Omental fat pad (tissue), 3 donors: ENCODE measurements at regions not wholly inside any gene's neighbourhood (a gene's known extent, or its start where the extent isn't known, plus 50 kb on each side); places are given as distances from the start of the nearest gene placed in this dataset.
"Not testable (repeated sequence)": the region's sequence is repeated elsewhere in the genome, so short reads cannot be mapped to it uniquely, and the experiment has no call there.

Experiments
- ATAC-seq: fragments of 150-250 bp; one replicate; pipeline ENCODE4 v1.9.1; 2016; ENCODE audit warnings: mild to moderate bottlenecking, moderate library complexity; ENCODE audit not compliant: low FRiP score
- DNase-seq: peaks from one replicate; pipeline ENCODE4 v3.0.0-alpha.2; 2019; ENCODE audit warnings: low spot score
- CTCF ChIP-seq, 3 donors: fragments of 450-650 bp; IDR thresholded peaks; one replicate each; pipeline ENCODE4 v1.5.1; 2016 to 2017; ENCODE audit warnings: antibody characterized with exemption in 3 of 3, mild to moderate bottlenecking in 3 of 3, moderate library complexity in 2 of 3

GRCh38 chr14:30410986-30411385 is 148.0 kb upstream of the G2E3 start:
- no peak for TF ChIP-seq CTCF (IDR thresholded peaks at IDR 0.05)
- DNase-seq = no peak
- no peak for ATAC-seq

GRCh38 chr14:30413184-30413583 is 145.8 kb upstream of the G2E3 start:
- not testable (repeated sequence) for ATAC-seq, DNase-seq

- no peak for TF ChIP-seq CTCF (IDR thresholded peaks at IDR 0.05)
- DNase-seq (no peak), ATAC-seq (no peak)
Measured at GRCh38 chr14:30417121-30417520, 141.8 kb upstream of the G2E3 start.

GRCh38 chr14:30417999-30418398 is 141.0 kb upstream of the G2E3 start:
- no peak for TF ChIP-seq CTCF (IDR thresholded peaks at IDR 0.05)
- DNase-seq (no peak), ATAC-seq (no peak)

GRCh38 chr14:30419037-30419436 is 139.9 kb upstream of the G2E3 start:
- TF ChIP-seq CTCF (IDR thresholded peaks at IDR 0.05) = no peak
- DNase-seq (no peak), ATAC-seq (no peak)

- no peak for TF ChIP-seq CTCF (IDR thresholded peaks at IDR 0.05)
- peak; percentile 76 for ATAC-seq
- DNase-seq = no peak
Measured at GRCh38 chr14:30420515-30420914, 138.4 kb upstream of the G2E3 start.

- no peak for DNase-seq
- TF ChIP-seq CTCF (IDR thresholded peaks at IDR 0.05) = no peak
- ATAC-seq = no peak
Measured at GRCh38 chr14:30426463-30426862, 132.5 kb upstream of the G2E3 start.

- no peak for ATAC-seq
- no peak for DNase-seq
- TF ChIP-seq CTCF (IDR thresholded peaks at IDR 0.05) = no peak
Measured at GRCh38 chr14:30427401-30427800, 131.6 kb upstream of the G2E3 start.
